ENCODE measurements at regions not wholly inside any gene's neighbourhood (a gene's known extent, or its start where the extent isn't known, plus 50 kb on each side); places are given as distances from the start of the nearest gene placed in this dataset.

DNA sequence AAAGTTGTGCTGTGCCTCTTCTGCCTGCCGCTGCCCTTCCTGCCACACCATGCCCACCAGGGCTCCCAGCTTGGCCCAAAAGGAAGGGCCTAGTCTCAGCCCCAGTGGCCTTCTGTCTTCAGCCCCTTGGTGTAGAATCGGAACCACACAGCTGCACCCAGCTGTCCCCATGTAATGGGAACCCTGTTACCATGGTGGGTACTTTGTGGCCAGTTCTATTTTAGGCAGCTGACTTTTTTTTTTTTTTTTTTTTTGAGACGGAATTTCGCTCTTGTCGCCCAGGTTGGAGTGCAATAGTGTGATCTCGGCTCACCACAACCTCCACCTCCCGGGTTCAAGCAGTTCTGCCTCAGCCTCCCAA is 163.3 kb upstream of the GSE1 start:
- TF ChIP-seq, protein P1, sequence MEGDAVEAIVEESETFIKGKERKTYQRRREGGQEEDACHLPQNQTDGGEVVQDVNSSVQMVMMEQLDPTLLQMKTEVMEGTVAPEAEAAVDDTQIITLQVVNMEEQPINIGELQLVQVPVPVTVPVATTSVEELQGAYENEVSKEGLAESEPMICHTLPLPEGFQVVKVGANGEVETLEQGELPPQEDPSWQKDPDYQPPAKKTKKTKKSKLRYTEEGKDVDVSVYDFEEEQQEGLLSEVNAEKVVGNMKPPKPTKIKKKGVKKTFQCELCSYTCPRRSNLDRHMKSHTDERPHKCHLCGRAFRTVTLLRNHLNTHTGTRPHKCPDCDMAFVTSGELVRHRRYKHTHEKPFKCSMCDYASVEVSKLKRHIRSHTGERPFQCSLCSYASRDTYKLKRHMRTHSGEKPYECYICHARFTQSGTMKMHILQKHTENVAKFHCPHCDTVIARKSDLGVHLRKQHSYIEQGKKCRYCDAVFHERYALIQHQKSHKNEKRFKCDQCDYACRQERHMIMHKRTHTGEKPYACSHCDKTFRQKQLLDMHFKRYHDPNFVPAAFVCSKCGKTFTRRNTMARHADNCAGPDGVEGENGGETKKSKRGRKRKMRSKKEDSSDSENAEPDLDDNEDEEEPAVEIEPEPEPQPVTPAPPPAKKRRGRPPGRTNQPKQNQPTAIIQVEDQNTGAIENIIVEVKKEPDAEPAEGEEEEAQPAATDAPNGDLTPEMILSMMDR (IDR thresholded peaks at IDR 0.05): no peak
- TF ChIP-seq POLR2A (IDR thresholded peaks at IDR 0.05): no peak

All from uterus (tissue), 2 donors.